H1 (cell line): ENCODE measurements at regions not wholly inside any gene's neighbourhood (a gene's known extent, or its start where the extent isn't known, plus 50 kb on each side); places are given as distances from the start of the nearest gene placed in this dataset.

ENCODE experiments used
- CREB1 ChIP-seq: IDR thresholded peaks from 2 replicates; pipeline ENCODE4 v1.6.1; 2012; ENCODE audit warnings: inconsistent platforms
- GABPA ChIP-seq: IDR thresholded peaks from 2 replicates; pipeline ENCODE4 v1.6.1; 2011; ENCODE audit warnings: mild to moderate bottlenecking, low read length, moderate library complexity, borderline replicate concordance; ENCODE audit not compliant: insufficient read depth
- JUN ChIP-seq: IDR thresholded peaks from 2 replicates; pipeline ENCODE4 v1.6.1; 2011; ENCODE audit warnings: low read depth, mild to moderate bottlenecking, improper control_type of control experiment, low read length
- RAD21 ChIP-seq, 2 experiments: IDR thresholded peaks in 1 of 2; conservative IDR thresholded peaks in 1 of 2; 2 replicates each; pipeline ENCODE4 v1.6.1; 2011; ENCODE audit warnings: low read depth in 2 of 2, low read length in 2 of 2, improper control_type of control experiment in 1 of 2, inconsistent platforms in 1 of 2, mild to moderate bottlenecking in 1 of 2, moderate library complexity in 1 of 2
- SP1 ChIP-seq: IDR thresholded peaks from 2 replicates; pipeline ENCODE4 v1.6.1; 2011; ENCODE audit warnings: low read depth, low read length
- TAF1 ChIP-seq: IDR thresholded peaks from 2 replicates; pipeline ENCODE4 v1.6.1; 2011; ENCODE audit warnings: mild to moderate bottlenecking, low read depth, low read length
- TBP ChIP-seq: IDR thresholded peaks from 2 replicates; pipeline ENCODE4 v1.6.1; 2011; ENCODE audit warnings: low read depth, low read length, improper control_type of control experiment
- TF ChIP-seq, protein P1 (sequence below), 3 experiments: IDR thresholded peaks; 1 replicate in 2 of 3; 2 replicates in 1 of 3; pipeline versions ENCODE4 v1.5.1 to v1.6.1; 2011; ENCODE audit warnings: low read length in 3 of 3, mild to moderate bottlenecking in 3 of 3, inconsistent platforms in 2 of 3, low read depth in 1 of 3, moderate library complexity in 1 of 3; ENCODE audit not compliant: insufficient read depth in 1 of 3; ENCODE audit errors: control extremely low read depth in 1 of 3

DNA sequence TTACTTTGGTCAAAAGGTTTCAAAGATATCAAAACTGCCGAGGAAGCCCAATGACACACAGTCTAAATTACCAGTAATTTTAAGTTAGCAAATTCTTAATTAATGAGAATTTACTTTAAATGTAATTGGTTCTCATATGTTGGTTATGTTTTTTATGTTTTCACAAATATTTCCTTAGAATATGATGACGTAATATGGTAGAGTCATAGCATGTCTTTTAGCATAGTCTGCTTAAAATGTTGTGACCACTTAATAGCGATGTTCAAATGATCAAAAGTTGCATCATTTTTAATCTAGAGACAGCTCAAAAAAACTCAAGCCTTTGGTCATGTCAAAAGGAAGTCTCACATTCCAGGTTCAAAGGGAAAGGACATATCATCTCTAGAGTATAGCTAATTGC, 123.3 kb upstream of the ST6GAL2 start:
- TF ChIP-seq, protein P1, sequence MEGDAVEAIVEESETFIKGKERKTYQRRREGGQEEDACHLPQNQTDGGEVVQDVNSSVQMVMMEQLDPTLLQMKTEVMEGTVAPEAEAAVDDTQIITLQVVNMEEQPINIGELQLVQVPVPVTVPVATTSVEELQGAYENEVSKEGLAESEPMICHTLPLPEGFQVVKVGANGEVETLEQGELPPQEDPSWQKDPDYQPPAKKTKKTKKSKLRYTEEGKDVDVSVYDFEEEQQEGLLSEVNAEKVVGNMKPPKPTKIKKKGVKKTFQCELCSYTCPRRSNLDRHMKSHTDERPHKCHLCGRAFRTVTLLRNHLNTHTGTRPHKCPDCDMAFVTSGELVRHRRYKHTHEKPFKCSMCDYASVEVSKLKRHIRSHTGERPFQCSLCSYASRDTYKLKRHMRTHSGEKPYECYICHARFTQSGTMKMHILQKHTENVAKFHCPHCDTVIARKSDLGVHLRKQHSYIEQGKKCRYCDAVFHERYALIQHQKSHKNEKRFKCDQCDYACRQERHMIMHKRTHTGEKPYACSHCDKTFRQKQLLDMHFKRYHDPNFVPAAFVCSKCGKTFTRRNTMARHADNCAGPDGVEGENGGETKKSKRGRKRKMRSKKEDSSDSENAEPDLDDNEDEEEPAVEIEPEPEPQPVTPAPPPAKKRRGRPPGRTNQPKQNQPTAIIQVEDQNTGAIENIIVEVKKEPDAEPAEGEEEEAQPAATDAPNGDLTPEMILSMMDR (IDR thresholded peaks at IDR 0.05; ENCODE audit: control extremely low read depth in 1 of 3, insufficient read depth in 1 of 3, low read depth in 1 of 3, low read length in 3 of 3) = no peak
- TF ChIP-seq JUN = no peak
- no peak for TF ChIP-seq RAD21 (IDR thresholded peaks at IDR 0.05 in 1 of 2, conservative IDR thresholded peaks at IDR 0.05 in 1 of 2; ENCODE audit: low read depth in 2 of 2, low read length in 2 of 2)
- no peak for TF ChIP-seq GABPA
- no peak for TF ChIP-seq TAF1
- TF ChIP-seq TBP = no peak
- TF ChIP-seq SP1 = no peak
- no peak for TF ChIP-seq CREB1
